ENCODE measurements at regions not wholly inside any gene's neighbourhood (a gene's known extent, or its start where the extent isn't known, plus 50 kb on each side); places are given as distances from the start of the nearest gene placed in this dataset.

DNA sequence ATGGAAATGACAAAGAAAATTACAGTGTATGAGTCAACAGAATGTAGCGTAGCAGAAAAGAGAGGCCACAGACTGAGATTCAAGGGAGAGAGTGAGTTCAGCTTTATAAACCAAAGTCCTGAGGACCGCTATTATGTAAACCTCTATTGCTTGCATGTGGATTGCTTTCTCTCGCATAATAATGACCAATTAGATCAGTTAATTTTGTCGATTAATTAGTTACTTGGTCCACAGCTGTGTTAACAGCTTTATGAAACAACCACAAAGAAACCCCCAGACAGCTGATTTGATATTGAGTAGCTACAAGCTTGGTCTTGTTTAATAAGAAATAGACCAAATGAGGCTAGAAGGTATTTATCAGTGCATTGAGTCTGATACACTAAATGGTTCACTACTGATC lies 291.8 kb upstream of the ERCC4 start:
- no peaks in the 10 kb centered on the region for H4K20me1 ChIP-seq (ENCODE audit: insufficient read depth, low read length)
- H3K79me2 ChIP-seq (ENCODE audit: insufficient read depth, low read length), result no peaks in the 10 kb centered on the region
- no peak overlapping the region for H3K4me2 ChIP-seq (ENCODE audit: low read length)
- H3F3A ChIP-seq (ENCODE audit: insufficient read depth, low read length), result no peaks in the 10 kb centered on the region
- H3K36me3 ChIP-seq (ENCODE audit: insufficient read depth, low read length), result no peaks in the 10 kb centered on the region
- H3K4me3 ChIP-seq (ENCODE audit: low read depth, low read length, poor library complexity, severe bottlenecking), result no peak overlapping the region
- H2AFZ ChIP-seq (ENCODE audit: low read length), result no peak overlapping the region
- H3K9me2 ChIP-seq (ENCODE audit: low read depth, low read length), result no peaks in the 10 kb centered on the region
- no peak overlapping the region for H3K9ac ChIP-seq (ENCODE audit: low read length)
- TF ChIP-seq, protein P1, sequence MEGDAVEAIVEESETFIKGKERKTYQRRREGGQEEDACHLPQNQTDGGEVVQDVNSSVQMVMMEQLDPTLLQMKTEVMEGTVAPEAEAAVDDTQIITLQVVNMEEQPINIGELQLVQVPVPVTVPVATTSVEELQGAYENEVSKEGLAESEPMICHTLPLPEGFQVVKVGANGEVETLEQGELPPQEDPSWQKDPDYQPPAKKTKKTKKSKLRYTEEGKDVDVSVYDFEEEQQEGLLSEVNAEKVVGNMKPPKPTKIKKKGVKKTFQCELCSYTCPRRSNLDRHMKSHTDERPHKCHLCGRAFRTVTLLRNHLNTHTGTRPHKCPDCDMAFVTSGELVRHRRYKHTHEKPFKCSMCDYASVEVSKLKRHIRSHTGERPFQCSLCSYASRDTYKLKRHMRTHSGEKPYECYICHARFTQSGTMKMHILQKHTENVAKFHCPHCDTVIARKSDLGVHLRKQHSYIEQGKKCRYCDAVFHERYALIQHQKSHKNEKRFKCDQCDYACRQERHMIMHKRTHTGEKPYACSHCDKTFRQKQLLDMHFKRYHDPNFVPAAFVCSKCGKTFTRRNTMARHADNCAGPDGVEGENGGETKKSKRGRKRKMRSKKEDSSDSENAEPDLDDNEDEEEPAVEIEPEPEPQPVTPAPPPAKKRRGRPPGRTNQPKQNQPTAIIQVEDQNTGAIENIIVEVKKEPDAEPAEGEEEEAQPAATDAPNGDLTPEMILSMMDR (IDR thresholded peaks at IDR 0.05; ENCODE audit: low read length), result no peak
- TF ChIP-seq EZH2 (IDR thresholded peaks at IDR 0.05; ENCODE audit: borderline replicate concordance, low read length), result no peak
- no peaks in the 10 kb centered on the region for H3K4me1 ChIP-seq (ENCODE audit: insufficient read depth, low read length, severe bottlenecking)
- no peak overlapping the region for H3K27ac ChIP-seq (ENCODE audit: low read depth, low read length, poor library complexity, severe bottlenecking)
- H3K9me3 ChIP-seq (ENCODE audit: low read length), result no peaks in the 10 kb centered on the region
- H3K27me3 ChIP-seq (ENCODE audit: insufficient read depth, low read length), result 0 out of 2 replicates have a peak, but pooled peaks cover 4% of the 10 kb centered on the region

DNA sequence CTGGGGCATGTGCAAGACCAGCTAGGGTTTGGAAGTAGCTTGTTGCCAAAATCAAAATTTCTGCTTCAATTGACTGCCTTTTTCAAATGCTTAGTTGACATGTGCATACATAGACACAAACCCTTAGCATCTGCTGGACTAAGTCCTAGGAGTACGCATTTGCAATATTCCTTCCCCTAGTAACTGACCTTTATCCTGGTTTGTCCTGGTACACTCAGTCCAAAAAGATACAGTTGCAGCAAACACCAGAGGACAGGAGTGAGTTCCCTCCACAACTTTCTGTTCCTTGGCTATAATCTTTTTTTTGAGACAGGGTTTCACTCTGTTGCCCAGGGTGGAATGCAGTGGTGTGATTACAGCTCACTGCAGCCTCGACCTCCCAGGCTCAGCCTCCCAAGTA lies 290.2 kb upstream of the ERCC4 start:
- Histone ChIP-seq H3K4me3 (ENCODE audit: low read depth, low read length, poor library complexity, severe bottlenecking) (no peak overlapping the region), H3K9me2 (ENCODE audit: low read depth, low read length) (no peaks in the 10 kb centered on the region), H3K36me3 (ENCODE audit: insufficient read depth, low read length) (no peaks in the 10 kb centered on the region), H3K9ac (ENCODE audit: low read length) (no peak overlapping the region), H3K27ac (ENCODE audit: low read depth, low read length, poor library complexity, severe bottlenecking) (no peak overlapping the region), H3K27me3 (ENCODE audit: insufficient read depth, low read length) (0 out of 2 replicates have a peak, but pooled peaks cover 4% of the 10 kb centered on the region), H3K4me2 (ENCODE audit: low read length) (no peak overlapping the region), H3K9me3 (ENCODE audit: low read length) (no peaks in the 10 kb centered on the region), H3K79me2 (ENCODE audit: insufficient read depth, low read length) (no peaks in the 10 kb centered on the region), H3K4me1 (ENCODE audit: insufficient read depth, low read length, severe bottlenecking) (no peaks in the 10 kb centered on the region), H3F3A (ENCODE audit: insufficient read depth, low read length) (no peaks in the 10 kb centered on the region), H4K20me1 (ENCODE audit: insufficient read depth, low read length) (no peaks in the 10 kb centered on the region), H2AFZ (ENCODE audit: low read length) (no peak overlapping the region)
- TF ChIP-seq, protein P1 (IDR thresholded peaks at IDR 0.05; ENCODE audit: low read length), result no peak
- no peak for TF ChIP-seq EZH2 (IDR thresholded peaks at IDR 0.05; ENCODE audit: borderline replicate concordance, low read length)

DNA sequence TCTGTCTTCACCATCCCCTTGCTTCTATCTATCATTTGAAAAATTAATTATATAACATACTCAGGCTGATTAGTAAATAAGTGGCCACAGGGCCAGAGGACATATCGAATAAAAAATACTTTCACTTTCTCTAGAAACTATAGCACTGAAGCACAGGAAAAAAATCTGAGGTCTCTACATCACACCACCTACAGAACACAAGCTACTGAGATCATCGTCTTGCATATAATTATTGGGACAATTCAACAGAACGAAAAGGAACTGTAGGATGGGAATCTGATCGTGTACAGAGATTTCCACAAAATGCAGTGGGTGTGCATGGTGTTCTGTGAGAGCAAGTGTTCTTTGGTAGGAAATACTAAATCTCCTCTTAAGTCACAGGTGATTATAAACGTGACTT lies 289.6 kb upstream of the ERCC4 start:
- no peaks in the 10 kb centered on the region for H3K79me2 ChIP-seq (ENCODE audit: insufficient read depth, low read length)

More for the DNA sequence above, 289.6 kb upstream of the ERCC4 start:
- H3K9me3 ChIP-seq (ENCODE audit: low read length), result no peaks in the 10 kb centered on the region
- H2AFZ ChIP-seq (ENCODE audit: low read length), result no peak overlapping the region
- H3K4me1 ChIP-seq (ENCODE audit: insufficient read depth, low read length, severe bottlenecking), result no peaks in the 10 kb centered on the region
- no peak overlapping the region for H3K9ac ChIP-seq (ENCODE audit: low read length)
- no peak overlapping the region for H3K4me3 ChIP-seq (ENCODE audit: low read depth, low read length, poor library complexity, severe bottlenecking)
- TF ChIP-seq, protein P1 (IDR thresholded peaks at IDR 0.05; ENCODE audit: low read length), result no peak
- no peak overlapping the region for H3K4me2 ChIP-seq (ENCODE audit: low read length)
- no peaks in the 10 kb centered on the region for H4K20me1 ChIP-seq (ENCODE audit: insufficient read depth, low read length)
- no peaks in the 10 kb centered on the region for H3K36me3 ChIP-seq (ENCODE audit: insufficient read depth, low read length)
- no peak overlapping the region for H3K27ac ChIP-seq (ENCODE audit: low read depth, low read length, poor library complexity, severe bottlenecking)
- H3K27me3 ChIP-seq (ENCODE audit: insufficient read depth, low read length), result no peaks in the 10 kb centered on the region
- H3K9me2 ChIP-seq (ENCODE audit: low read depth, low read length), result no peaks in the 10 kb centered on the region
- no peaks in the 10 kb centered on the region for H3F3A ChIP-seq (ENCODE audit: insufficient read depth, low read length)
